ENCODE measurements at regions not wholly inside any gene's neighbourhood (a gene's known extent, or its start where the extent isn't known, plus 50 kb on each side); places are given as distances from the start of the nearest gene placed in this dataset.

DNA sequence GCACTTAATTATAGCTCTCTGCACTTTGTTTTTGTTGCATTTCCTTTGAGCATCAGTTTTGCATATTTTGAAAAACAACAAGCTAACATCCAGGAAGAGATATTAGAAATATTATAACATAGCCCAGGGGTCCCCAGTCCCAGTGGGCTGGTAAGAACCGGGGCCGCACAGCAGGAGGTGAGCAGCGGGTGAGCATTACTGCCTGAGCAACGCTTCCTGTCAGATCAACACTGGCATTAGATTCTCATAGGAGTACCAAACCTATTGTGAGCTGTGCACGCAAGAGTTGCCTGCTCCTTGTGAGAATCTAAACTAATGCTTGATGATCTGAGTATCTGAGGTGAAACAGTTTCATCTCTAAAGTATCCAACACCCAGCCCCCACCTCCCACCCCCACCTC is 675.9 kb upstream of the ZNF608 start:
- H3K27me3 ChIP-seq = no peaks in the 10 kb centered on the region
- intact Hi-C loops (cut with DNase I) = no loop called here
- H3K36me3 ChIP-seq = no peaks in the 10 kb centered on the region
- H3K4me1 ChIP-seq = no peaks in the 10 kb centered on the region
- no peaks in the 10 kb centered on the region for H3K9me3 ChIP-seq
- no peak for DNase-seq (ENCODE audit: extremely low spot score)
- 87% methylated on average over 5 of the region's 5 CpGs for WGBS
- no peak overlapping the region for H3K4me3 ChIP-seq
- TF ChIP-seq, protein P1, sequence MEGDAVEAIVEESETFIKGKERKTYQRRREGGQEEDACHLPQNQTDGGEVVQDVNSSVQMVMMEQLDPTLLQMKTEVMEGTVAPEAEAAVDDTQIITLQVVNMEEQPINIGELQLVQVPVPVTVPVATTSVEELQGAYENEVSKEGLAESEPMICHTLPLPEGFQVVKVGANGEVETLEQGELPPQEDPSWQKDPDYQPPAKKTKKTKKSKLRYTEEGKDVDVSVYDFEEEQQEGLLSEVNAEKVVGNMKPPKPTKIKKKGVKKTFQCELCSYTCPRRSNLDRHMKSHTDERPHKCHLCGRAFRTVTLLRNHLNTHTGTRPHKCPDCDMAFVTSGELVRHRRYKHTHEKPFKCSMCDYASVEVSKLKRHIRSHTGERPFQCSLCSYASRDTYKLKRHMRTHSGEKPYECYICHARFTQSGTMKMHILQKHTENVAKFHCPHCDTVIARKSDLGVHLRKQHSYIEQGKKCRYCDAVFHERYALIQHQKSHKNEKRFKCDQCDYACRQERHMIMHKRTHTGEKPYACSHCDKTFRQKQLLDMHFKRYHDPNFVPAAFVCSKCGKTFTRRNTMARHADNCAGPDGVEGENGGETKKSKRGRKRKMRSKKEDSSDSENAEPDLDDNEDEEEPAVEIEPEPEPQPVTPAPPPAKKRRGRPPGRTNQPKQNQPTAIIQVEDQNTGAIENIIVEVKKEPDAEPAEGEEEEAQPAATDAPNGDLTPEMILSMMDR (IDR thresholded peaks at IDR 0.05) = no peak
- TF ChIP-seq POLR2AphosphoS5 (IDR thresholded peaks at IDR 0.05) (no peak), EP300 (IDR thresholded peaks at IDR 0.05) (no peak), POLR2A (IDR thresholded peaks at IDR 0.05; ENCODE audit: low read depth) (no peak)
- H3K27ac ChIP-seq (replicated peaks in 1 of 4) = no peak overlapping the region

DNA sequence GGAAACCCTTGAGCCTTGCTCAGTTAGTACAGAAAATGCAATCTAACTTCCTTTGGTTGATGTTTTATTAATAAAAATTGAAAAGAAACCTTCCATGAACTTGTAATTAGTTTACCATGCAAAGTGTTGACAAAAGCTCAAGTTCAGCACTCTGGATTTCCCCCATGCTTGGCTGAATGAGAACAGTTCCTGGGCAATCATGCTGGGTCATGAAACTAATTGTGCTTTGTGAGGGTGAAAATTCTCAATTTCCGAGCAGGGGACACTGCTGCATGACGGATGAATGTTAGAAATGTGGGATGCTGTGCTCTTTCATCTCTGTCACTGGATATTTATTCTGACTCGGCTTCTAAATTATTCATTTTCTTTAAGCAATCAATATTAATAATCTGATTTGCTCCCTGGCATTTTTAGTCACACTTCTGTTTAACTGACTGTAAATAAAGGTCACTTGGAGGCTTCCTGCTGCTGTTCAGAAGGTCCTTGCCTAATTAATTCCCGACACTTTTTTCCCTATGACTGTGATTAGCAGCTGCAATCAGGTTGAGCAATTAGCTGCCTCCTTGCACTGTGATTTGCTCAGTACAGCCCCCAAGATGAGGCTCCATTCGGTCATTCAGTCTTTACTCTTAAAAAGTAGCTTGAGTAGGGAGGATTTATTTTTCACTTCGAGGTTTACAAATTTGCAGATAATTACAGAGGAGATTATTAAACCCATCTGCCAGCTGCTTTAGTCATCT is 678.1 kb upstream of the ZNF608 start:
- DNase-seq (ENCODE audit: extremely low spot score) = no peak
- 71% methylated on average over 6 of the region's 6 CpGs for WGBS
- no peaks in the 10 kb centered on the region for H3K36me3 ChIP-seq
- peaks cover 0 to 8% (median 2%) of the 10 kb centered on the region in 4 donors for H3K9me3 ChIP-seq
- no peaks in the 10 kb centered on the region for H3K4me1 ChIP-seq
- no peaks in the 10 kb centered on the region for H3K27me3 ChIP-seq
- intact Hi-C loops (cut with DNase I) = no loop called here
- TF ChIP-seq EP300 (IDR thresholded peaks at IDR 0.05) = no peak
- TF ChIP-seq, protein P1 (IDR thresholded peaks at IDR 0.05) = no peak
- TF ChIP-seq POLR2AphosphoS5 (IDR thresholded peaks at IDR 0.05) = no peak
- TF ChIP-seq POLR2A (IDR thresholded peaks at IDR 0.05; ENCODE audit: low read depth) = no peak
- H3K4me3 ChIP-seq = no peak overlapping the region
- H3K27ac ChIP-seq (replicated peaks in 1 of 4) = no peak overlapping the region

DNA sequence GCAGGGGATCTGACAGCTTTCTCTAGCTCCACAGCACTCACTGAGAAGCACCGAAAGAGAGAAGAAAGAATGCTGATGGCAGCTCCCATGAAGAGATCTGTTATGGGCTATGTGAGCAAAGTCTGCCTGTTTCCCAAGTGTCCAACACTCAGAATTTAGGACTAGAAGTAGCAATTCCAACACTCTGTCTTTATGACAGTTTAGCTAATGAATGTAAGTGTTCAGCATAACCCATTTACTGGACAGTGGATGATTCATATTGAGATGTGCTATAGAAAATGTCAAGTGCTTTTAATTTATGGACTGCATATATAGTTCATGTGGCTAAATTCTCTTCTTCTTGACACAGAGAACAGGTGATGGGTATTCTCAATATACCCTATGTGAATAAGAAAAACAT is 683.1 kb upstream of the ZNF608 start:
- TF ChIP-seq, protein P1 (IDR thresholded peaks at IDR 0.05) = no peak
- TF ChIP-seq EP300 (IDR thresholded peaks at IDR 0.05) (no peak), POLR2AphosphoS5 (IDR thresholded peaks at IDR 0.05) (no peak), POLR2A (IDR thresholded peaks at IDR 0.05; ENCODE audit: low read depth) (no peak)
- DNase-seq (ENCODE audit: extremely low spot score) = no peak
- H3K4me3 ChIP-seq = no peak overlapping the region
- no peak overlapping the region for H3K27ac ChIP-seq (replicated peaks in 1 of 4)
- no peaks in the 10 kb centered on the region for H3K4me1 ChIP-seq
- no peaks in the 10 kb centered on the region for H3K27me3 ChIP-seq
- WGBS = 73% methylated on average over 1 of the region's 1 CpG
- intact Hi-C loops (cut with DNase I) = no loop called here
- peaks cover 0 to 8% (median 2%) of the 10 kb centered on the region in 4 donors for H3K9me3 ChIP-seq
- no peaks in the 10 kb centered on the region for H3K36me3 ChIP-seq

DNA sequence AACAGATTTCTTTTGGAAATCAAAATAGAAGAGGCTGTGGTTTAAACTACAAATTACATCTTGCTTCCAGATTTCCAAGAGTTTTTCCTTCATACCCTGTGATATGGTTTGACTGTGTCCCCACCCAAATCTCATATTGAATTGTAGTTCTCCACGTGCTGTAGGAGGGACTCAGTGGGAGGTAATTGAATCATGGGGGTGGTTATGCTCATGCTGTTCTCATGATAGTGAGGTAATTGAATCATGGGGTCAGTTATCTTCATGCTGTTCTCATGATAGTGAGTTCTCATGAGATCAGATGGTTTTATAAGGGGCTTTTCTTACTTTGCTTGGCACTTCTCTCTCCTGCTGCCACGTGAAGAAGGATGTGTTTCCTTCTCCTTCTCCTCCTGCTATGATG is 687.0 kb upstream of the ZNF608 start:
- no peak overlapping the region for H3K27ac ChIP-seq (replicated peaks in 1 of 4)
- 69% methylated on average over 2 of the region's 2 CpGs for WGBS
- TF ChIP-seq EP300 (IDR thresholded peaks at IDR 0.05) (no peak), POLR2AphosphoS5 (IDR thresholded peaks at IDR 0.05) (no peak), POLR2A (IDR thresholded peaks at IDR 0.05; ENCODE audit: low read depth) (no peak)
- TF ChIP-seq, protein P1 (IDR thresholded peaks at IDR 0.05) = no peak
- intact Hi-C loops (cut with DNase I) = no loop called here
- no peaks in the 10 kb centered on the region for H3K36me3 ChIP-seq
- no peak overlapping the region for H3K4me3 ChIP-seq
- no peaks in the 10 kb centered on the region for H3K27me3 ChIP-seq
- no peak for DNase-seq (ENCODE audit: extremely low spot score)
- H3K4me1 ChIP-seq = no peaks in the 10 kb centered on the region
- H3K9me3 ChIP-seq = peaks cover 0 to 4% (median under 1%) of the 10 kb centered on the region in 4 donors

DNA sequence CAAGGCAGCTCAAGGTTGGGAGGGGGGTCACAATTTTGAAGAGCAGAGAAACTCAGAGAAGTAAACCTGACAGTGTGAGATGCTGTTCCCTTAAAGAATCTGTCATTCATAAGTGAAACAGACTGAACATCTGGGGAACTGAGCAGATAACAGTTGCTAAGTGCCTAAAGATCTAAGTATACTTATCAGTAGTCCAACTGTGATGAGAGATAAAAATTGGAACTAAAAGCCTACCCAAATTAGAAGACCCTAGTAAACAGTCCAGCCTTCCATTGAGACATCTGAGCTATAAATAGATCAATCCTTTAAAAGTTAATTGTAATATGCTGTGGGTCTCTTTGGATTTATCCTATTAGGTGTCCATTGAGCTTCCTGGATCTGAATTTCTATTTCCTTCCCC is 692.8 kb upstream of the ZNF608 start:
- DNase-seq (ENCODE audit: extremely low spot score) = no peak
- Histone ChIP-seq H3K36me3 (no peaks in the 10 kb centered on the region), H3K4me1 (no peaks in the 10 kb centered on the region), H3K4me3 (no peak overlapping the region), H3K27ac (replicated peaks in 1 of 4) (no peak overlapping the region), H3K27me3 (no peaks in the 10 kb centered on the region), H3K9me3 (peaks cover 0 to 11% (median 7%) of the 10 kb centered on the region in 4 donors)
- intact Hi-C loops (cut with DNase I) = no loop called here
- TF ChIP-seq POLR2AphosphoS5 (IDR thresholded peaks at IDR 0.05) = no peak
- TF ChIP-seq EP300 (IDR thresholded peaks at IDR 0.05) = no peak
- no peak for TF ChIP-seq POLR2A (IDR thresholded peaks at IDR 0.05; ENCODE audit: low read depth)
- TF ChIP-seq, protein P1 (IDR thresholded peaks at IDR 0.05) = no peak

Data from esophagus muscularis mucosa (tissue), 4 donors.